ENCODE measurements at regions not wholly inside any gene's neighbourhood (a gene's known extent, or its start where the extent isn't known, plus 50 kb on each side); places are given as distances from the start of the nearest gene placed in this dataset.
"Not testable (repeated sequence)": the region's sequence is repeated elsewhere in the genome, so short reads cannot be mapped to it uniquely, and the experiment has no call there.

GRCh38 chr4:23091711-23092110, 399.0 kb downstream of the GBA3 start:
- Histone ChIP-seq H3K36me3 (no peaks in the 10 kb centered on the region), H3K27ac (no peak overlapping the region), H3K9me3 (peaks cover 0 to 7% (median 0%) of the 10 kb centered on the region in 3 donors), H3K27me3 (no peaks in the 10 kb centered on the region), H3K4me1 (no peaks in the 10 kb centered on the region), H3K4me3 (no peak overlapping the region)
- WGBS, 2 donors = 13 to 16% methylated on average over 1 of the region's 1 CpG
- intact Hi-C loops (cut with DNase I) = no loop called here
- no peak for DNase-seq
- TF ChIP-seq POLR2A (IDR thresholded peaks at IDR 0.05) = no peak
- TF ChIP-seq, protein P1, sequence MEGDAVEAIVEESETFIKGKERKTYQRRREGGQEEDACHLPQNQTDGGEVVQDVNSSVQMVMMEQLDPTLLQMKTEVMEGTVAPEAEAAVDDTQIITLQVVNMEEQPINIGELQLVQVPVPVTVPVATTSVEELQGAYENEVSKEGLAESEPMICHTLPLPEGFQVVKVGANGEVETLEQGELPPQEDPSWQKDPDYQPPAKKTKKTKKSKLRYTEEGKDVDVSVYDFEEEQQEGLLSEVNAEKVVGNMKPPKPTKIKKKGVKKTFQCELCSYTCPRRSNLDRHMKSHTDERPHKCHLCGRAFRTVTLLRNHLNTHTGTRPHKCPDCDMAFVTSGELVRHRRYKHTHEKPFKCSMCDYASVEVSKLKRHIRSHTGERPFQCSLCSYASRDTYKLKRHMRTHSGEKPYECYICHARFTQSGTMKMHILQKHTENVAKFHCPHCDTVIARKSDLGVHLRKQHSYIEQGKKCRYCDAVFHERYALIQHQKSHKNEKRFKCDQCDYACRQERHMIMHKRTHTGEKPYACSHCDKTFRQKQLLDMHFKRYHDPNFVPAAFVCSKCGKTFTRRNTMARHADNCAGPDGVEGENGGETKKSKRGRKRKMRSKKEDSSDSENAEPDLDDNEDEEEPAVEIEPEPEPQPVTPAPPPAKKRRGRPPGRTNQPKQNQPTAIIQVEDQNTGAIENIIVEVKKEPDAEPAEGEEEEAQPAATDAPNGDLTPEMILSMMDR (IDR thresholded peaks at IDR 0.05) = no peak

DNA sequence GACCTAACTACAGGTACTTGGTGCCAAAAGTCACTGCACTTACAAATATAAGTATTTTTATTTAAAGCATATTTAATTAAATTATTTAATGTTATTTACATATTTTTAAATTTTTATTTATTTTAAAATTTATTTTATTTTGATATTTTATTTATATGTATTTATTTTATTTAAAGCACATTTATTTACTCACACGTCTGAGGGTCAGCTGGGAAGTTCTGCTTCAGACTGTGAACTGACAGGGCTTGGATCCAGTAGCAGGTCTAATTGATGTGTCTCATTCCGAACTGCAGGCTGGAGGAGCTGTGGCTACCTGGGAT, 392.5 kb downstream of the GBA3 start:
- Histone ChIP-seq H3K4me1 (no peaks in the 10 kb centered on the region), H3K4me3 (no peak overlapping the region), H3K9me3 (peaks cover 0 to 5% (median 4%) of the 10 kb centered on the region in 3 donors), H3K36me3 (no peaks in the 10 kb centered on the region), H3K27ac (no peak overlapping the region), H3K27me3 (no peaks in the 10 kb centered on the region)
- TF ChIP-seq, protein P1 (IDR thresholded peaks at IDR 0.05) = no peak
- no peak for TF ChIP-seq POLR2A (IDR thresholded peaks at IDR 0.05)
- 58 to 76% methylated on average over 2 of the region's 2 CpGs for WGBS, 2 donors
- DNase-seq = no peak
- intact Hi-C loops (cut with DNase I) = no loop called here

DNA sequence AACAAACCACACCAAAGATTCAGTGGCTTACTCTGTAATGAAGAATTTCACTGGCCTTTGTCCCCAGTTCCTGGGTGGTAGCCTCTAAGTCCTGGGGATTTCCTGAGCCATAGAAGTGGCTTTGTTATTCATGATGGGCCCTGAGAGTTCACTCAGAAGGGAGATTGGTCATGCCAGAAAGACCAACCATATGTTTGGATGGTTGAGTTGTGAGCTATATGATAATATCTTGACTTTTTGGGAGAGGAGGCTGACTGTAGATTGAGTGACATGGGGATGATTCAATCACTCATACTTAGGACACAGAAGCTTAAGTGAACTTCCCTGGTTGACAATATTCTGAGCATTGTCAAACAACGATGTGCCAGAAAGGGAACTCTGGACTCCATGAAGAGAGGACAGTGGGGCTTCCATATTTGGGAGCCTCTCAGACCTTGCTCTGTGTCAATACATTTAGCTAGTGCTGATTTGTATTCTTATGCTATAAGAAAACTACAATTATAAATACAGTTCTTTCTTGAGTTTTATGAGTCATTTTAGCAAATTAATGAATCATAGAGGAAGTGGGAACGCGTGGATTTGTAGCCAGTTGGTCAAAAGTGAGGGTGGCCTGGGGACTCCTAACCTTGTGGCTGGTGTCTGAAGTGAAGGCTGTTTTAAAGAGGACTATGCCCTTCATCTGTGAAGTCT, 392.0 kb downstream of the GBA3 start:
- Histone ChIP-seq H3K4me3 (no peak overlapping the region), H3K36me3 (no peaks in the 10 kb centered on the region), H3K27me3 (no peaks in the 10 kb centered on the region), H3K4me1 (no peaks in the 10 kb centered on the region), H3K27ac (no peak overlapping the region), H3K9me3 (peaks cover 0 to 9% (median 7%) of the 10 kb centered on the region in 3 donors)
- TF ChIP-seq, protein P1 (IDR thresholded peaks at IDR 0.05) = no peak
- TF ChIP-seq POLR2A (IDR thresholded peaks at IDR 0.05) = no peak
- no peak for DNase-seq
- 44 to 59% methylated on average over 3 of the region's 3 CpGs for WGBS, 2 donors
- intact Hi-C loops (cut with DNase I) = no loop called here

DNA sequence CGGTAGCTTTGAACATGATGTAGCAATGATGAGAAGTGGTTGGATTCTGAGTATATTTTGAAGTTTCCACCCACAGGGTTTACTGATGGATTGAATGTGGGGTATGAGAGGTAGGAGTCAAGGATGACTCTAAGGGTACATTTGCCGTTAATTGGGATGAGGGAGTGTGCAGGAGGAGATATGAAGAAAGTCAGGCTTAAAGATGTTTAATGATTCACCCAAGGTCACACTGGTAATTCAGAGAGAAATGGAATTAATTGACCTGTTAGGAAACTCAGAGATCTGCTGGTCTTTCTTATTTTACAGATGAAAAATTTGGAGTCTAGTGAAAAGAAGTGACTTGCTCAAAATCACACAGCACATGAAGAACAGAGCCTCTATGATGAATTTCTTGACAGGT, 390.7 kb downstream of the GBA3 start:
- Histone ChIP-seq H3K9me3 (peaks cover 0 to 10% (median 7%) of the 10 kb centered on the region in 3 donors), H3K27me3 (no peaks in the 10 kb centered on the region), H3K4me3 (no peak overlapping the region), H3K36me3 (no peaks in the 10 kb centered on the region), H3K27ac (no peak overlapping the region), H3K4me1 (no peaks in the 10 kb centered on the region)
- WGBS, 2 donors = 54 to 84% methylated on average over 2 of the region's 2 CpGs
- no peak for TF ChIP-seq POLR2A (IDR thresholded peaks at IDR 0.05)
- TF ChIP-seq, protein P1 (IDR thresholded peaks at IDR 0.05) = no peak
- intact Hi-C loops (cut with DNase I) = no loop called here
- DNase-seq = no peak

DNA sequence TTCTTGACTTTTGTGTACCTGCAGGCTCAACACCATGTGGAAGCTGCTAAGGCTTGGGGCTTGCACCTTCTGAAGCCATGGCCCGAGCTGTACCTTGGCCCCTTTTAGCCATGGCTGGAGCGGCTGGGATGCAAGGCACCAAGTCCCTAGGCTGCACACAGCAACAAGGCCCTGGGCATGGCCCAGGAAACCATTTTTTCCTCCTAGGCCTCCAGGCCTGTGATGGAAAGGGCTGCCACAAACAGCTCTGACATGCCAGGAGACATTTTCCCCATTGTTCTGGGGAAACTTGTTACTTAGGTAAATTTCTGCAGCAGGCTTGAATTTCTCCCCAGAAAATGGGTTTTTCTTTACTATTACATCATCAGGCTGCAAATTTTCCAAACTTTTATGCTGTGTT, 387.4 kb downstream of the GBA3 start:
- WGBS, 2 donors = no CpG with 5 or more reads among the region's 2 CpGs
- H3K27me3 ChIP-seq; intact Hi-C loops (cut with DNase I); H3K4me1 ChIP-seq; H3K4me3 ChIP-seq; H3K27ac ChIP-seq; H3K36me3 ChIP-seq; DNase-seq: not testable (repeated sequence)
- peaks cover 0 to 10% (median 7%) of the 10 kb centered on the region in 3 donors for H3K9me3 ChIP-seq
